ENCODE measurements at regions not wholly inside any gene's neighbourhood (a gene's known extent, or its start where the extent isn't known, plus 50 kb on each side); places are given as distances from the start of the nearest gene placed in this dataset.
"Not testable (repeated sequence)": the region's sequence is repeated elsewhere in the genome, so short reads cannot be mapped to it uniquely, and the experiment has no call there.

DNA sequence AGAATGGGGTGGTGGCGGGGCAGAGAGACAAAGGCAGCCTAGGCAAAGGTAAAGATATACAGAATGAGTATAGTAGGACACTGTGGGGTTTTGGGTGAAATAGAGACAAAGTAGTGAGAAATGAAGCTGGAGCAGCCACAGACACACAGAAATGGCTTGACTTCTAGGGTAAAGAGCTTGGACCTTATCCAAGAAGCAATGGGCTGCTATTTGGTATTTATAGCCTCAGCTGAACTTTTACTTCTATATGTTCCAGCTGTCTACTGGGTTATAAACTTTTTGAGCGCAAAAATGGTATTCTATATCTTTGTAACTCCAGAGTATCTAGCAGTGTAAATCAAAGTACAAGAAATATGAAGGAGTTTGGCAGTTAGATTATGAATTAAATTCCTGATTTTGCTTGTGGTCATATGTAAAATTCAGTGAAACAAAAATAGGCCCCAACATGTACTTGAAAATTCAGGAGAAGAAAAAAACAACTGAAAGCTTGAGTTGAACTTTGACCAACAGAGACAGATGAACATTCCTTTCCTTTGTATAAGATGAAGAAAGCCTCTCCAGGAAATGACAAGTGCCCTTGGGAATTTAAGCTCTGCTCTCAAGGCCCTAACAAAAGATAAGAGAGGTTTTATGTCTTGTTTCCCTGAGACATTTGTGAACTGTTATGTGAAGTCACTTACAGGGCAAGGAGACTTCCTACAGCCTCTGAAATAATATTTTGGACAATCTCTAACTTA lies 64.6 kb upstream of the XIST start:
- H3K27me3 Mint-ChIP-seq (ENCODE audit: insufficient read depth) = no peaks in the 10 kb centered on the region
- H3K27ac ChIP-seq (ENCODE audit: low read depth, low read length) = peak overlapping the region; percentile 97
- no peak for DNase-seq

DNA sequence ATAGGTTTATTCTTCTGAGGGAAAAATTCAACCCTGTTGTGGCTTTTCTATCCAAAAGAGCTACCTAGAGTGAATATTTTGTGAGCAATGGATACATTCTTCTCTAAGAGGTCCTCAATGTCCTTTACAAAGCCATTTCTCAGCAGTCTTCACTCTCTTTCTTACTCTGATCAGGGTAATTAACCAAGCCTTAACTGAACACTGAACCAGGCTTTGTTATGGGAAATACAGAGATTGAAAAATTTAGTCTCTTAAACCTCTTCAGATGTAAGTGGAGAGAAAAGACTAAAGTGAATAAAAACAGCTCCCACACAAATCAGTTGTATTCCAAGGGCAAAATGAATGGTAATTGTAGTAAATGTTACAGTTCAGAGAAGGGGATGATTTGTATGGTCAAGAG lies 64.0 kb upstream of the XIST start:
- no peaks in the 10 kb centered on the region for H3K27me3 ChIP-seq (ENCODE audit: control insufficient read depth, insufficient read depth, low read length, poor library complexity, severe bottlenecking)
- peaks cover 3% of the 10 kb centered on the region for H3K9me3 ChIP-seq (ENCODE audit: control insufficient read depth, low read length)
- TF ChIP-seq, protein P1, sequence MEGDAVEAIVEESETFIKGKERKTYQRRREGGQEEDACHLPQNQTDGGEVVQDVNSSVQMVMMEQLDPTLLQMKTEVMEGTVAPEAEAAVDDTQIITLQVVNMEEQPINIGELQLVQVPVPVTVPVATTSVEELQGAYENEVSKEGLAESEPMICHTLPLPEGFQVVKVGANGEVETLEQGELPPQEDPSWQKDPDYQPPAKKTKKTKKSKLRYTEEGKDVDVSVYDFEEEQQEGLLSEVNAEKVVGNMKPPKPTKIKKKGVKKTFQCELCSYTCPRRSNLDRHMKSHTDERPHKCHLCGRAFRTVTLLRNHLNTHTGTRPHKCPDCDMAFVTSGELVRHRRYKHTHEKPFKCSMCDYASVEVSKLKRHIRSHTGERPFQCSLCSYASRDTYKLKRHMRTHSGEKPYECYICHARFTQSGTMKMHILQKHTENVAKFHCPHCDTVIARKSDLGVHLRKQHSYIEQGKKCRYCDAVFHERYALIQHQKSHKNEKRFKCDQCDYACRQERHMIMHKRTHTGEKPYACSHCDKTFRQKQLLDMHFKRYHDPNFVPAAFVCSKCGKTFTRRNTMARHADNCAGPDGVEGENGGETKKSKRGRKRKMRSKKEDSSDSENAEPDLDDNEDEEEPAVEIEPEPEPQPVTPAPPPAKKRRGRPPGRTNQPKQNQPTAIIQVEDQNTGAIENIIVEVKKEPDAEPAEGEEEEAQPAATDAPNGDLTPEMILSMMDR (conservative IDR thresholded peaks at IDR 0.05) = no peak
- Mint-ChIP-seq H3K36me3 (ENCODE audit: low read depth) (no peaks in the 10 kb centered on the region), H3K4me3 (peak overlapping the region; percentile 36), H3K9me3 (peaks cover 10% of the 10 kb centered on the region), H3K4me1 (peaks cover 26% of the 10 kb centered on the region), H3K27ac (peak overlapping the region; percentile 96), H3K27me3 (ENCODE audit: insufficient read depth) (no peaks in the 10 kb centered on the region)
- no peak for DNase-seq
- H3K4me1 ChIP-seq (ENCODE audit: control insufficient read depth, insufficient read depth, low read length) = peaks cover 5% of the 10 kb centered on the region
- H3K27ac ChIP-seq (ENCODE audit: low read depth, low read length) = peak overlapping the region; percentile 97
- peak overlapping the region; percentile 33 for H3K4me3 ChIP-seq (ENCODE audit: low read length)
- H3K36me3 ChIP-seq (ENCODE audit: control insufficient read depth, insufficient read depth, low read length) = no peaks in the 10 kb centered on the region
- H3K9ac ChIP-seq (ENCODE audit: extremely low read depth, low read length, poor library complexity, severe bottlenecking) = no peak overlapping the region

More for the DNA sequence above, 64.6 kb upstream of the XIST start:
- H3K9me3 Mint-ChIP-seq = peaks cover 12% of the 10 kb centered on the region
- Histone ChIP-seq H3K9ac (ENCODE audit: extremely low read depth, low read length, poor library complexity, severe bottlenecking) (peak overlapping the region; percentile 47), H3K36me3 (ENCODE audit: control insufficient read depth, insufficient read depth, low read length) (no peaks in the 10 kb centered on the region), H3K4me1 (ENCODE audit: control insufficient read depth, insufficient read depth, low read length) (peaks cover 5% of the 10 kb centered on the region), H3K4me3 (ENCODE audit: low read length) (peak overlapping the region; percentile 62), H3K27me3 (ENCODE audit: control insufficient read depth, insufficient read depth, low read length, poor library complexity, severe bottlenecking) (no peaks in the 10 kb centered on the region), H3K9me3 (ENCODE audit: control insufficient read depth, low read length) (peaks cover 3% of the 10 kb centered on the region)
- no peaks in the 10 kb centered on the region for H3K36me3 Mint-ChIP-seq (ENCODE audit: low read depth)
- H3K4me3 Mint-ChIP-seq = peak overlapping the region; percentile 36
- H3K27ac Mint-ChIP-seq = peak overlapping the region; percentile 96
- H3K4me1 Mint-ChIP-seq = peaks cover 26% of the 10 kb centered on the region
- TF ChIP-seq, protein P1 (conservative IDR thresholded peaks at IDR 0.05) = no peak
- WGBS, 2 experiments (ENCODE audit: insufficient coverage in 1 of 2, insufficient read length in 1 of 2) = 75 to 88% methylated on average over 1 to 2 of the region's 2 CpGs

DNA sequence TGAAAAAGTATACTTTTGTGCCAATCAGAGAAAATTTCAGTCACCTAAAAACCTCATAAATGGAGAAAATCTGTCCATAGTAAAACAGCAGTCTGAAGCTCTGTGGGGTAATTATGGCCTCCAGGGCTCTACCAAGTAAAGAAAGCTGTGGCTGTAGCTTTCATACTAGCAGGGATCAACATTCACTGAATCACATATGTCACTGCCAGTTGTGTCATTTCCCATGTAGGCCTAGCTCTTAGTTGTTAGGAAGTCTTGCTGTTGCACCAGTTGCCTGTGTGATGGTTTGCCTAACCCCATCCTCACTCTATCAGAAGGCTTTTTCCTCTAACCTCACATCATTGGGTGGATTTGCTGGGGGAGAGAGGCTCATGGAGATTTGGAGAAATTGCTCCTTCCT lies 62.3 kb upstream of the XIST start:
- Mint-ChIP-seq H3K4me1 (peaks cover 26% of the 10 kb centered on the region), H3K9me3 (peaks cover 10% of the 10 kb centered on the region)
- not testable (repeated sequence) for H3K27ac ChIP-seq (ENCODE audit: low read depth, low read length); H3K9ac ChIP-seq (ENCODE audit: extremely low read depth, low read length, poor library complexity, severe bottlenecking); DNase-seq; H3K36me3 Mint-ChIP-seq (ENCODE audit: low read depth); H3K4me3 ChIP-seq (ENCODE audit: low read length); H3K27me3 Mint-ChIP-seq (ENCODE audit: insufficient read depth); H3K36me3 ChIP-seq (ENCODE audit: control insufficient read depth, insufficient read depth, low read length); H3K4me1 ChIP-seq (ENCODE audit: control insufficient read depth, insufficient read depth, low read length); H3K9me3 ChIP-seq (ENCODE audit: control insufficient read depth, low read length); H3K4me3 Mint-ChIP-seq; H3K27me3 ChIP-seq (ENCODE audit: control insufficient read depth, insufficient read depth, low read length, poor library complexity, severe bottlenecking); H3K27ac Mint-ChIP-seq

DNA sequence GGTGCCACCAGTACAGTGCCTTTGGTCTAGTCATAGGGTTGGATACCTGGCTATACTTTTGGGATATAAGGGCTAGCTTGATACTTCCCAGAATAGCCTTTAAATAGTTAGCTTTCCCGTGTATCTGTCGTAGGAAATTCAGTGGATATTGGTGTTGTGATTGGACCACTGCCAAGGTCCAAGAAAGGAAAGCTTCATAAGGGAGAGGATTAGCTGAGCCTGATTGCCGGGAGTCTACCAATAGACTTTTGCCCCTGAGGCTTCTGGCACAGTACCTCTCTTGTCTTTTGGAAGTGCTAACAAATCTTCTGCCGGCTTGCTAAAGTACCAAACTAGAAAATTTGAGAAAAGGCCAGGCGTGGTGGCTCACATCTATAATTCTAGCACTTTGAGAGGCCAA lies 61.1 kb upstream of the XIST start:
- H3K27me3 Mint-ChIP-seq (ENCODE audit: insufficient read depth) = no peaks in the 10 kb centered on the region
- H3K27ac Mint-ChIP-seq = no peak overlapping the region
- H3K4me1 ChIP-seq (ENCODE audit: control insufficient read depth, insufficient read depth, low read length) = peaks cover 5% of the 10 kb centered on the region
- WGBS, 2 experiments (ENCODE audit: insufficient coverage in 1 of 2, insufficient read length in 1 of 2) = 94 to 100% methylated on average over 1 to 5 of the region's 5 CpGs
- H3K4me3 ChIP-seq (ENCODE audit: low read length) = no peak overlapping the region
- H3K36me3 Mint-ChIP-seq (ENCODE audit: low read depth) = no peaks in the 10 kb centered on the region
- H3K9me3 Mint-ChIP-seq = peaks cover 8% of the 10 kb centered on the region
- no peak for DNase-seq
- H3K27me3 ChIP-seq (ENCODE audit: control insufficient read depth, insufficient read depth, low read length, poor library complexity, severe bottlenecking) = no peaks in the 10 kb centered on the region
- H3K36me3 ChIP-seq (ENCODE audit: control insufficient read depth, insufficient read depth, low read length) = no peaks in the 10 kb centered on the region
- no peak overlapping the region for H3K27ac ChIP-seq (ENCODE audit: low read depth, low read length)
- TF ChIP-seq, protein P1 (conservative IDR thresholded peaks at IDR 0.05) = no peak
- peaks cover 26% of the 10 kb centered on the region for H3K4me1 Mint-ChIP-seq
- H3K9ac ChIP-seq (ENCODE audit: extremely low read depth, low read length, poor library complexity, severe bottlenecking) = no peak overlapping the region
- no peak overlapping the region for H3K4me3 Mint-ChIP-seq
- peaks cover under 1% of the 10 kb centered on the region for H3K9me3 ChIP-seq (ENCODE audit: control insufficient read depth, low read length)

DNA sequence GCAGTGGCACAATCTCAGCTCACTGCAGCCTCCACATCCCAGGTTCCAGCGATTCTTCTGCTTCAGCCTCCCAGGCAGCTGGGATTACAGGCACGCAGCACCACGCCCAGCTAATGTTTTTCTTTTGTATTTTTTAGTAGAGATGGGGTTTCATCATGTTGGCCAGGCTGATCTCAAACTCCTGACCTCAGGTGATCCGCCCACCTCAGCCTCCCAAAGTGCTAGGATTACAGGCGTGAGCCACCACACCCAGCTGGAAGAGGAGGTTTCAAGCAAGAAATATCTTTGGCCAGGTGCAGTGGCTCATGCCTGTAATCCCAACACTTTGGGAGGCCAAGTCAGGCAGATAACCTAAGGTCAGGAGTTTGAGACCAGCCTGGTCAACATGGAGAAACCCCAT lies 59.4 kb upstream of the XIST start:
- H3K9ac ChIP-seq (ENCODE audit: extremely low read depth, low read length, poor library complexity, severe bottlenecking); H3K36me3 ChIP-seq (ENCODE audit: control insufficient read depth, insufficient read depth, low read length); H3K4me3 Mint-ChIP-seq; H3K27ac Mint-ChIP-seq; H3K27me3 Mint-ChIP-seq (ENCODE audit: insufficient read depth); H3K27me3 ChIP-seq (ENCODE audit: control insufficient read depth, insufficient read depth, low read length, poor library complexity, severe bottlenecking); H3K4me1 ChIP-seq (ENCODE audit: control insufficient read depth, insufficient read depth, low read length); H3K36me3 Mint-ChIP-seq (ENCODE audit: low read depth); H3K9me3 ChIP-seq (ENCODE audit: control insufficient read depth, low read length); H3K4me3 ChIP-seq (ENCODE audit: low read length); H3K27ac ChIP-seq (ENCODE audit: low read depth, low read length); DNase-seq: not testable (repeated sequence)
- WGBS, 2 experiments (ENCODE audit: insufficient coverage in 1 of 2, insufficient read length in 1 of 2) = 80 to 96% methylated on average over 1 to 3 of the region's 5 CpGs
- Mint-ChIP-seq H3K4me1 (peaks cover 12% of the 10 kb centered on the region), H3K9me3 (peaks cover 17% of the 10 kb centered on the region)
